RWPE2 (cell line): ENCODE measurements at regions not wholly inside any gene's neighbourhood (a gene's known extent, or its start where the extent isn't known, plus 50 kb on each side); places are given as distances from the start of the nearest gene placed in this dataset.

Source experiments
- ATAC-seq: fragments of 200-7000 bp; cut with Tn5 transposase; 3 replicates; pipeline ENCODE4 v1.9.1; 2021; ENCODE audit warnings: low read depth
- DNase-seq: peaks from one replicate; pipeline ENCODE4 v3.0.0-alpha.2; 2020; ENCODE audit warnings: low spot score
- H3K27ac ChIP-seq: fragments of 450-650 bp; 2 replicates; pipeline ENCODE4 v1.5.1; 2017; ENCODE audit warnings: mild to moderate bottlenecking; ENCODE audit not compliant: poor library complexity, severe bottlenecking
- H3K27me3 ChIP-seq: fragments of 250-450 bp; sonication (Bioruptor Pico); 2 replicates; pipeline ENCODE4 v1.5.1; 2021; ENCODE audit warnings: mild to moderate bottlenecking, moderate library complexity; ENCODE audit not compliant: insufficient read depth, poor library complexity, severe bottlenecking
- H3K36me3 ChIP-seq: fragments of 250-450 bp; sonication (Bioruptor Pico); 2 replicates; pipeline ENCODE4 v1.5.1; 2020; ENCODE audit warnings: low read depth, mild to moderate bottlenecking, moderate library complexity
- H3K4me1 ChIP-seq: fragments of 250-450 bp; sonication (Bioruptor Pico); 2 replicates; pipeline ENCODE4 v1.5.1; 2021; ENCODE audit warnings: mild to moderate bottlenecking, moderate library complexity; ENCODE audit not compliant: insufficient read depth, poor library complexity, severe bottlenecking
- H3K4me3 ChIP-seq: fragments of 250-450 bp; sonication (Bioruptor Pico); 2 replicates; pipeline ENCODE4 v1.5.1; 2021; ENCODE audit warnings: mild to moderate bottlenecking, moderate library complexity; ENCODE audit not compliant: severe bottlenecking
- H3K9me3 ChIP-seq: fragments of 250-450 bp; sonication (Bioruptor Pico); 2 replicates; pipeline ENCODE4 v1.5.1; 2021; ENCODE audit warnings: mild to moderate bottlenecking, moderate library complexity; ENCODE audit not compliant: severe bottlenecking
- TF ChIP-seq, protein P1 (sequence below): fragments of 450-650 bp; IDR thresholded peaks from one replicate; pipeline ENCODE4 v1.5.1; 2017; ENCODE audit warnings: mild to moderate bottlenecking, moderate library complexity; ENCODE audit not compliant: poor library complexity, severe bottlenecking

DNA sequence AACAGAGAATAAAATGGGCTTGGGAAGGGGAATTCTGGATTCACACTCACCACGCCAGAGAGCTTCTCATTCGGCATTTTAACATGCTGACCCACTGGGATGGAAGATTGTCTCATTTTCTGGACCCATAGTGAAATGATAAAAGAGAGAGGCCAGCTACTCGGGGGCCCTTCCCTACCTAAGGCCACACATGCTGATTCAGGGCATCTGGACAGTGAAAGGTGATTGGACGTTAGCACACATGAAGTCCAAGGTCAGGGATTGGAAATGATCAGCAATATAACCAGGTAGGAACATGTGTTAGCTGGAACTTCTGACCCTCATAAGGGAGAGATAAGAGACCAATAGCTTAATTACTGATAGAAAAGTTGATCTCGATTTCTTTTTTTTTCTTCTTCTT is 183.7 kb downstream of the NUFIP1 start:
- Histone ChIP-seq H3K27me3 (no peaks in the 10 kb centered on the region), H3K27ac (no peak overlapping the region), H3K4me1 (peaks cover 15% of the 10 kb centered on the region), H3K9me3 (no peaks in the 10 kb centered on the region), H3K4me3 (no peak overlapping the region), H3K36me3 (no peaks in the 10 kb centered on the region)
- ATAC-seq, result no peak
- DNase-seq, result no peak
- TF ChIP-seq, protein P1, sequence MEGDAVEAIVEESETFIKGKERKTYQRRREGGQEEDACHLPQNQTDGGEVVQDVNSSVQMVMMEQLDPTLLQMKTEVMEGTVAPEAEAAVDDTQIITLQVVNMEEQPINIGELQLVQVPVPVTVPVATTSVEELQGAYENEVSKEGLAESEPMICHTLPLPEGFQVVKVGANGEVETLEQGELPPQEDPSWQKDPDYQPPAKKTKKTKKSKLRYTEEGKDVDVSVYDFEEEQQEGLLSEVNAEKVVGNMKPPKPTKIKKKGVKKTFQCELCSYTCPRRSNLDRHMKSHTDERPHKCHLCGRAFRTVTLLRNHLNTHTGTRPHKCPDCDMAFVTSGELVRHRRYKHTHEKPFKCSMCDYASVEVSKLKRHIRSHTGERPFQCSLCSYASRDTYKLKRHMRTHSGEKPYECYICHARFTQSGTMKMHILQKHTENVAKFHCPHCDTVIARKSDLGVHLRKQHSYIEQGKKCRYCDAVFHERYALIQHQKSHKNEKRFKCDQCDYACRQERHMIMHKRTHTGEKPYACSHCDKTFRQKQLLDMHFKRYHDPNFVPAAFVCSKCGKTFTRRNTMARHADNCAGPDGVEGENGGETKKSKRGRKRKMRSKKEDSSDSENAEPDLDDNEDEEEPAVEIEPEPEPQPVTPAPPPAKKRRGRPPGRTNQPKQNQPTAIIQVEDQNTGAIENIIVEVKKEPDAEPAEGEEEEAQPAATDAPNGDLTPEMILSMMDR, result no peak

DNA sequence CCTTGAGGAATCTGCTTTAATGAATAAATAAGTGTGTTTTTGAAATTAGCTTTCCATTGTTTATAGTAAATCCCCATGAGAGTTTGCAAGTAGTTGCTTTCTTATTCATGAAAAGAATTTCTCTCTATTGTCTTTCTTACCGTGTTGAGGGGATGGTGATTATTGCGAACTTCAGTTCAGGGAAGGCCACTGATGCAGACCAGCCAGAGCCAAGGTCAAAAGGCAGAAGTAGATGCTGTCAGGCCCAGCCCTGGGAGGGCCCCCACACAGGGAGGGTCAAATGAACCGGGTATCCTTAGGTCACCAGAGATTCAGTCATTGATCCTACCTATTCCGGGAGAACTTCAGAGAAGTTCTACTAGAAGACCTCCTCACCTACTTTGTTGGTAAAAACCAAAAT is 185.9 kb downstream of the NUFIP1 start:
- Histone ChIP-seq H3K4me3 (no peak overlapping the region), H3K4me1 (peaks cover 15% of the 10 kb centered on the region), H3K36me3 (no peaks in the 10 kb centered on the region), H3K9me3 (no peaks in the 10 kb centered on the region), H3K27ac (no peak overlapping the region), H3K27me3 (no peaks in the 10 kb centered on the region)
- TF ChIP-seq, protein P1, result no peak
- no peak for ATAC-seq
- no peak for DNase-seq

DNA sequence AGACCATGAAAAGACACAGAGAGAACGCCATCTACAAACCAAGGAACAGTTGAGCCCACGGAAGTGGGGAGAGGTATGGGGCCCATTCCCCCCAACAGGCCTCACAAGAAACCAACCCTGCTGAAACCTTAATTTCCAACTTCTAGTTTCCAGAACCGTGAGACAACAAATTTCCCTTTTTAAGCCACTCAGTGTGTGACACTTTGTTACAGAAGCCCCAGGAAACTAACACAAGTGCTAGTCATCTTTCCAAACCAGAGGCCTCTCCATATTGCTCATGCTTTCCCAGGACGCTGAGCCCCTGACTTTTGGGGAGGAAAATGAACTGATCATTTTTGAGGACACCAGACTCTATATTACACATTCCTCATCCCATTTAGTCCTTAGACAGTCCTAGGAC is 186.8 kb downstream of the NUFIP1 start:
- Histone ChIP-seq H3K36me3 (no peaks in the 10 kb centered on the region), H3K4me1 (peaks cover 15% of the 10 kb centered on the region), H3K27me3 (no peaks in the 10 kb centered on the region), H3K4me3 (no peak overlapping the region), H3K9me3 (no peaks in the 10 kb centered on the region), H3K27ac (peak overlapping the region; percentile 41)
- TF ChIP-seq, protein P1, result no peak
- DNase-seq, result no peak
- ATAC-seq, result no peak

DNA sequence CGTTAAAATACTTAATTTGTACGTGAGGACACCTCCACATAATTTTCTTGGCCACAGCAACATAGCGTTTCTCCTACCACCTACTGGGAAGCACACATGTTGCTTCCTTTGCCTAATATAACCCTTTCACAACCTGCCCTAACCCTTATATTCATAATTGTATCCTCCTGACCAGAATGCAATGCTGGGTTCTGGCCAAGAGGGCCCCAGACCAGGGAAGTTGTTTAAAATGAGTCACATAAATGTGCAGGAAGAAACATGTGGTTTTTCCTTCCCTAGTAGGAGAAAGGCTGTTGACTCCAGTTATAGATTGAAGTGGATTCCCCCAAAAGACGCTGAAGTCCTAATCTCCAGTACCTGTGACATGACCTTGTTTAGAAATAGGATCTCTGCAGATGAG is 187.3 kb downstream of the NUFIP1 start:
- H3K36me3 ChIP-seq, result no peaks in the 10 kb centered on the region
- H3K27ac ChIP-seq, result peak overlapping the region; percentile 41
- ATAC-seq (peak; percentile 79), DNase-seq (no peak)
- no peaks in the 10 kb centered on the region for H3K9me3 ChIP-seq
- H3K27me3 ChIP-seq, result no peaks in the 10 kb centered on the region
- TF ChIP-seq, protein P1, result peak; percentile 10
- H3K4me1 ChIP-seq, result peaks cover 15% of the 10 kb centered on the region
- H3K4me3 ChIP-seq, result no peak overlapping the region

DNA sequence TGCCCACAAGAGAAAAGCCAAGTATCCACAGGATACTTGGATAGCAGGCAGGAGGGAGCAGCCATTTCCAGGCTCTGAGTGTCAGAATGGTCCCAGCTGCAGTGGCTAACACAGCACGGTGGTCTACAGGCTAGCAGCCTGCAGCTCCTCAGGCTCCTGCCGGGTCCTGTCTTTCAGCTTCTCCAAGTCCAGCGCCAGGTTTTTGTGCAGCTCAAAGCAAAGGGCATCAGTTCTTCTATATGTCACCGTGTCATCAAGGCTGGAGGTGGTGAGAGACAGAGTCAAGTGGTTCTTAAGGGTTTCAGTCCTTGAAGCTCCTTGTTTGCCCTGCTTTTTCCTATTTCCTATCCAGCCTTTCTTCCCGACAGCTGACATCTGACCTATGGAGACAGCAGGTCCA is 188.6 kb downstream of the NUFIP1 start:
- Histone ChIP-seq H3K4me1 (peaks cover 15% of the 10 kb centered on the region), H3K27ac (no peak overlapping the region), H3K9me3 (no peaks in the 10 kb centered on the region), H3K36me3 (no peaks in the 10 kb centered on the region), H3K27me3 (no peaks in the 10 kb centered on the region), H3K4me3 (no peak overlapping the region)
- ATAC-seq (no peak), DNase-seq (no peak)
- TF ChIP-seq, protein P1, result no peak
